Liver (tissue), 8 donors: ENCODE measurements at regions not wholly inside any gene's neighbourhood (a gene's known extent, or its start where the extent isn't known, plus 50 kb on each side); places are given as distances from the start of the nearest gene placed in this dataset.

Source experiments
- DNase-seq: peaks from one replicate; pipeline ENCODE4 v3.0.0-alpha.2; 2017; ENCODE audit warnings: low spot score
- H3K27ac ChIP-seq, 2 donors: one replicate each; pipeline ENCODE4 v1.7.0; 2013; ENCODE audit warnings: inconsistent platforms in 2 of 2, low read length in 2 of 2, control low read depth in 1 of 2, low read depth in 1 of 2, mild to moderate bottlenecking in 1 of 2
- H3K27me3 ChIP-seq, 4 donors: one replicate each; pipeline versions ENCODE4 v1.6.1 to v1.7.0; 2013; ENCODE audit warnings: low read length in 3 of 4, inconsistent platforms in 1 of 4, mild to moderate bottlenecking in 1 of 4, moderate library complexity in 1 of 4; ENCODE audit not compliant: control insufficient read depth in 4 of 4, insufficient read depth in 4 of 4
- H3K36me3 ChIP-seq, 4 donors: one replicate each; pipeline versions ENCODE4 v1.6.1 to v1.7.0; 2013; ENCODE audit warnings: low read length in 3 of 4, mild to moderate bottlenecking in 3 of 4, low read depth in 1 of 4, moderate library complexity in 1 of 4; ENCODE audit not compliant: control insufficient read depth in 4 of 4, insufficient read depth in 3 of 4
- H3K4me1 ChIP-seq, 4 donors: one replicate each; pipeline versions ENCODE4 v1.6.1 to v1.7.0; 2013; ENCODE audit warnings: low read length in 3 of 4, mild to moderate bottlenecking in 3 of 4, moderate library complexity in 1 of 4; ENCODE audit not compliant: control insufficient read depth in 4 of 4, insufficient read depth in 4 of 4
- H3K4me3 ChIP-seq, 3 donors: one replicate each; pipeline versions ENCODE4 v1.6.1 to v1.7.0; 2013; ENCODE audit warnings: low read length in 3 of 3, control low read depth in 1 of 3, low read depth in 1 of 3, mild to moderate bottlenecking in 1 of 3
- H3K9ac ChIP-seq, 2 donors: one replicate each; pipeline ENCODE4 v1.7.0; 2013; ENCODE audit warnings: low read length in 2 of 2, mild to moderate bottlenecking in 2 of 2, moderate library complexity in 2 of 2, control low read depth in 1 of 2, low read depth in 1 of 2
- H3K9me3 ChIP-seq, 4 donors: one replicate each; pipeline versions ENCODE4 v1.6.1 to v1.7.0; 2013; ENCODE audit warnings: low read length in 3 of 4; ENCODE audit not compliant: control insufficient read depth in 4 of 4
- EGR1 ChIP-seq, 2 donors: IDR thresholded peaks; 2 replicates each; pipeline ENCODE4 v1.6.1; 2016 to 2018; ENCODE audit warnings: antibody characterized with exemption in 2 of 2, low read depth in 2 of 2
- FOXA1 ChIP-seq: IDR thresholded peaks from 2 replicates; pipeline ENCODE4 v1.6.1; 2016; ENCODE audit warnings: antibody characterized with exemption
- FOXA2 ChIP-seq: IDR thresholded peaks from 2 replicates; pipeline ENCODE4 v1.6.1; 2016; ENCODE audit warnings: antibody characterized with exemption
- GABPA ChIP-seq, 2 donors: IDR thresholded peaks in 1 of 2; conservative IDR thresholded peaks in 1 of 2; 2 replicates each; pipeline ENCODE4 v1.6.1; 2016; ENCODE audit warnings: antibody characterized with exemption in 2 of 2, mild to moderate bottlenecking in 1 of 2, moderate library complexity in 1 of 2
- HNF4A ChIP-seq, 2 donors: conservative IDR thresholded peaks; 2 replicates each; pipeline ENCODE4 v1.6.1; 2016; ENCODE audit warnings: antibody characterized with exemption in 2 of 2, mild to moderate bottlenecking in 2 of 2
- HNF4G ChIP-seq: IDR thresholded peaks from 2 replicates; pipeline ENCODE4 v1.6.1; 2016; ENCODE audit warnings: antibody characterized with exemption
- JUND ChIP-seq, 2 donors: IDR thresholded peaks; 2 replicates each; pipeline ENCODE4 v1.6.1; 2016; ENCODE audit warnings: antibody characterized with exemption in 2 of 2
- NR2F2 ChIP-seq: IDR thresholded peaks from 2 replicates; pipeline ENCODE4 v1.6.1; 2016; ENCODE audit warnings: antibody characterized with exemption
- RAD21 ChIP-seq, 2 donors: IDR thresholded peaks; 2 replicates each; pipeline ENCODE4 v1.6.1; 2016; ENCODE audit warnings: antibody characterized with exemption in 2 of 2, mild to moderate bottlenecking in 2 of 2
- RXRA ChIP-seq, 2 donors: IDR thresholded peaks; 2 replicates each; pipeline ENCODE4 v1.6.1; 2017 to 2018; ENCODE audit warnings: antibody characterized with exemption in 2 of 2, mild to moderate bottlenecking in 1 of 2
- SP1 ChIP-seq: IDR thresholded peaks from 2 replicates; pipeline ENCODE4 v1.6.1; 2018; ENCODE audit warnings: antibody characterized with exemption, mild to moderate bottlenecking
- TAF1 ChIP-seq: conservative IDR thresholded peaks from 2 replicates; pipeline ENCODE4 v1.6.1; 2016; ENCODE audit warnings: antibody characterized with exemption, mild to moderate bottlenecking
- YY1 ChIP-seq: IDR thresholded peaks from 2 replicates; pipeline ENCODE4 v1.6.1; 2016; ENCODE audit warnings: antibody characterized with exemption, mild to moderate bottlenecking
- whole genome bisulfite sequencing: extraction: QIAGEN DNeasy Blood & Tissue Kit; methylation state at CpG from one replicate; pipeline ENCODE4 v1.1.7; 2013; 5-methylcytosine and 5-hydroxymethylcytosine counted together
- TF ChIP-seq, protein P1 (sequence below): IDR thresholded peaks from 2 replicates; pipeline ENCODE4 v1.6.1; 2016; ENCODE audit warnings: antibody characterized with exemption
- TF ChIP-seq, protein P2 (sequence below): fragments of 150-350 bp; IDR thresholded peaks from 2 replicates; pipeline ENCODE4 v1.5.1; 2017; ENCODE audit warnings: improper control_type of control experiment, low read depth, low read length; ENCODE audit not compliant: missing input control
- TF ChIP-seq, protein P3 (sequence below): IDR thresholded peaks from 2 replicates; pipeline ENCODE4 v1.6.1; 2016; ENCODE audit warnings: antibody characterized with exemption
- TF ChIP-seq, protein P4 (sequence below): IDR thresholded peaks from 2 replicates; pipeline ENCODE4 v1.6.1; 2016; ENCODE audit warnings: antibody characterized with exemption
- TF ChIP-seq, protein P5 (sequence below): IDR thresholded peaks from 2 replicates; pipeline ENCODE4 v1.6.1; 2016; ENCODE audit warnings: antibody characterized with exemption, mild to moderate bottlenecking
- donor health status: healthy.
- donor health status: healthy.
- donor health status: healthy.
- donor health status: healthy.
- donor health status: healthy.

DNA sequence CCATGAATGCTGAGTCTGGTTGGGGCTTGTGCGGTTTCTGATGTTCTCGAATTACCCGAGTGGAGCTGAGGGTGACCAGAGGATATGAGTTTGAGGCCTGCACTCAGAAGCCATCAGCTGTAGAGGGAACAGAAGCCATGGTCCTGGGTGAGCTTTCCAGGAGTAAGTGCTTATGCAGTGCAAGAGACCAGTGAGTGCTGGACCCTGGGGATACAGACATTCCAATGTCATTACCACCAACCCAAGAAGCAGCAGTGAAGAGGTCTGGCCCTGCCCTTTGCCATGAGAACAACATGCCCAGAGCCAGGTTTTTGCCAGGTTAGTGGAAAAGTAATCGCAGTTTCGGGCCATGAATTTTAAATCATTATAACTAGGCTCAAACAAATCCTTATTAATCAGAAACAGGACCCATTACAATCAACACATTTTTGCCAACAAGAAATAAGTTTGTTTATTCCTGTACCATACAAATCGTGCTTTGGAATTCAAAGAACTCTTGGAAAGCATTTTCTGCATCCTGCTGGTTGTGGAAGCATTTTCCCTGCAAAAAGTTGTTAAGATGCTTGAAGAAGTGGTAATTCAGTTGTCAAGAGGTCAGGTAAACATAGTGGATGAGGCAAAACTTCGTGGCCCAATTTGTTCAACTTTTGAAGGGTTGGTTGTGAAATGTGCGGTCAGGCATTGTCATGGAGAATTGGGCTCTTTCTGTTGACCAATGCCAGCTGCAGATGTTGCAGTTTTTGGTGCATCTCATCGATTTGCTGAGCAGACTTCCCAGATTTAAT, 154.6 kb downstream of the SYK start:
- DNase-seq: no peak
- Histone ChIP-seq H3K27me3 (no peaks in the 10 kb centered on the region), H3K4me3 (no peak overlapping the region), H3K9ac (no peak overlapping the region), H3K27ac (no peak overlapping the region), H3K36me3 (no peaks in the 10 kb centered on the region), H3K9me3 (no peaks in the 10 kb centered on the region), H3K4me1 (no peaks in the 10 kb centered on the region)
- 81% methylated on average over 9 of the region's 9 CpGs for WGBS
- TF ChIP-seq, protein P1, sequence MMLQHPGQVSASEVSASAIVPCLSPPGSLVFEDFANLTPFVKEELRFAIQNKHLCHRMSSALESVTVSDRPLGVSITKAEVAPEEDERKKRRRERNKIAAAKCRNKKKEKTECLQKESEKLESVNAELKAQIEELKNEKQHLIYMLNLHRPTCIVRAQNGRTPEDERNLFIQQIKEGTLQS: no peak
- TF ChIP-seq, protein P2, sequence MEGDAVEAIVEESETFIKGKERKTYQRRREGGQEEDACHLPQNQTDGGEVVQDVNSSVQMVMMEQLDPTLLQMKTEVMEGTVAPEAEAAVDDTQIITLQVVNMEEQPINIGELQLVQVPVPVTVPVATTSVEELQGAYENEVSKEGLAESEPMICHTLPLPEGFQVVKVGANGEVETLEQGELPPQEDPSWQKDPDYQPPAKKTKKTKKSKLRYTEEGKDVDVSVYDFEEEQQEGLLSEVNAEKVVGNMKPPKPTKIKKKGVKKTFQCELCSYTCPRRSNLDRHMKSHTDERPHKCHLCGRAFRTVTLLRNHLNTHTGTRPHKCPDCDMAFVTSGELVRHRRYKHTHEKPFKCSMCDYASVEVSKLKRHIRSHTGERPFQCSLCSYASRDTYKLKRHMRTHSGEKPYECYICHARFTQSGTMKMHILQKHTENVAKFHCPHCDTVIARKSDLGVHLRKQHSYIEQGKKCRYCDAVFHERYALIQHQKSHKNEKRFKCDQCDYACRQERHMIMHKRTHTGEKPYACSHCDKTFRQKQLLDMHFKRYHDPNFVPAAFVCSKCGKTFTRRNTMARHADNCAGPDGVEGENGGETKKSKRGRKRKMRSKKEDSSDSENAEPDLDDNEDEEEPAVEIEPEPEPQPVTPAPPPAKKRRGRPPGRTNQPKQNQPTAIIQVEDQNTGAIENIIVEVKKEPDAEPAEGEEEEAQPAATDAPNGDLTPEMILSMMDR: no peak
- TF ChIP-seq TAF1 (no peak), FOXA2 (no peak), JUND (IDR thresholded peaks at IDR 0.05) (no peak), FOXA1 (no peak), HNF4A (conservative IDR thresholded peaks at IDR 0.05) (no peak), NR2F2 (no peak), YY1 (no peak), EGR1 (IDR thresholded peaks at IDR 0.05; ENCODE audit: low read depth in 2 of 2) (no peak), RXRA (IDR thresholded peaks at IDR 0.05) (no peak), HNF4G (no peak), RAD21 (IDR thresholded peaks at IDR 0.05) (no peak), GABPA (IDR thresholded peaks at IDR 0.05 in 1 of 2, conservative IDR thresholded peaks at IDR 0.05 in 1 of 2) (no peak), SP1 (no peak)
- TF ChIP-seq, protein P3, sequence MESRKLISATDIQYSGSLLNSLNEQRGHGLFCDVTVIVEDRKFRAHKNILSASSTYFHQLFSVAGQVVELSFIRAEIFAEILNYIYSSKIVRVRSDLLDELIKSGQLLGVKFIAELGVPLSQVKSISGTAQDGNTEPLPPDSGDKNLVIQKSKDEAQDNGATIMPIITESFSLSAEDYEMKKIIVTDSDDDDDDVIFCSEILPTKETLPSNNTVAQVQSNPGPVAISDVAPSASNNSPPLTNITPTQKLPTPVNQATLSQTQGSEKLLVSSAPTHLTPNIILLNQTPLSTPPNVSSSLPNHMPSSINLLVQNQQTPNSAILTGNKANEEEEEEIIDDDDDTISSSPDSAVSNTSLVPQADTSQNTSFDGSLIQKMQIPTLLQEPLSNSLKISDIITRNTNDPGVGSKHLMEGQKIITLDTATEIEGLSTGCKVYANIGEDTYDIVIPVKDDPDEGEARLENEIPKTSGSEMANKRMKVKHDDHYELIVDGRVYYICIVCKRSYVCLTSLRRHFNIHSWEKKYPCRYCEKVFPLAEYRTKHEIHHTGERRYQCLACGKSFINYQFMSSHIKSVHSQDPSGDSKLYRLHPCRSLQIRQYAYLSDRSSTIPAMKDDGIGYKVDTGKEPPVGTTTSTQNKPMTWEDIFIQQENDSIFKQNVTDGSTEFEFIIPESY: no peak
- TF ChIP-seq, protein P4, sequence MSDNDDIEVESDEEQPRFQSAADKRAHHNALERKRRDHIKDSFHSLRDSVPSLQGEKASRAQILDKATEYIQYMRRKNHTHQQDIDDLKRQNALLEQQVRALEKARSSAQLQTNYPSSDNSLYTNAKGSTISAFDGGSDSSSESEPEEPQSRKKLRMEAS: no peak
- TF ChIP-seq, protein P5, sequence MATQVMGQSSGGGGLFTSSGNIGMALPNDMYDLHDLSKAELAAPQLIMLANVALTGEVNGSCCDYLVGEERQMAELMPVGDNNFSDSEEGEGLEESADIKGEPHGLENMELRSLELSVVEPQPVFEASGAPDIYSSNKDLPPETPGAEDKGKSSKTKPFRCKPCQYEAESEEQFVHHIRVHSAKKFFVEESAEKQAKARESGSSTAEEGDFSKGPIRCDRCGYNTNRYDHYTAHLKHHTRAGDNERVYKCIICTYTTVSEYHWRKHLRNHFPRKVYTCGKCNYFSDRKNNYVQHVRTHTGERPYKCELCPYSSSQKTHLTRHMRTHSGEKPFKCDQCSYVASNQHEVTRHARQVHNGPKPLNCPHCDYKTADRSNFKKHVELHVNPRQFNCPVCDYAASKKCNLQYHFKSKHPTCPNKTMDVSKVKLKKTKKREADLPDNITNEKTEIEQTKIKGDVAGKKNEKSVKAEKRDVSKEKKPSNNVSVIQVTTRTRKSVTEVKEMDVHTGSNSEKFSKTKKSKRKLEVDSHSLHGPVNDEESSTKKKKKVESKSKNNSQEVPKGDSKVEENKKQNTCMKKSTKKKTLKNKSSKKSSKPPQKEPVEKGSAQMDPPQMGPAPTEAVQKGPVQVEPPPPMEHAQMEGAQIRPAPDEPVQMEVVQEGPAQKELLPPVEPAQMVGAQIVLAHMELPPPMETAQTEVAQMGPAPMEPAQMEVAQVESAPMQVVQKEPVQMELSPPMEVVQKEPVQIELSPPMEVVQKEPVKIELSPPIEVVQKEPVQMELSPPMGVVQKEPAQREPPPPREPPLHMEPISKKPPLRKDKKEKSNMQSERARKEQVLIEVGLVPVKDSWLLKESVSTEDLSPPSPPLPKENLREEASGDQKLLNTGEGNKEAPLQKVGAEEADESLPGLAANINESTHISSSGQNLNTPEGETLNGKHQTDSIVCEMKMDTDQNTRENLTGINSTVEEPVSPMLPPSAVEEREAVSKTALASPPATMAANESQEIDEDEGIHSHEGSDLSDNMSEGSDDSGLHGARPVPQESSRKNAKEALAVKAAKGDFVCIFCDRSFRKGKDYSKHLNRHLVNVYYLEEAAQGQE: no peak
